Neural cell (in vitro differentiated cells): ENCODE measurements at regions not wholly inside any gene's neighbourhood (a gene's known extent, or its start where the extent isn't known, plus 50 kb on each side); places are given as distances from the start of the nearest gene placed in this dataset.

Experiments
- H2AFZ ChIP-seq: fragments of 200-600, 300-800 bp; sonication (generic), shearing (Covaris generic); 2 replicates; pipeline ENCODE4 v1.6.0; 2014; ENCODE audit warnings: low read depth, mild to moderate bottlenecking, antibody characterized with exemption, low read length, moderate library complexity
- H3F3A ChIP-seq: fragments of 200-600 bp; shearing (Covaris generic); 2 replicates; pipeline ENCODE4 v1.6.1; 2016; ENCODE audit warnings: mild to moderate bottlenecking, moderate library complexity, mixed read lengths, antibody characterized with exemption, low read length; ENCODE audit not compliant: insufficient read depth, poor library complexity, severe bottlenecking
- H3K27ac ChIP-seq: fragments of 200-600, 300-800 bp; sonication (generic), shearing (Covaris generic); 2 replicates; pipeline ENCODE4 v1.5.1; 2014; ENCODE audit warnings: mild to moderate bottlenecking, low read length, moderate library complexity
- H3K27me3 ChIP-seq: fragments of 300-800, 200-600 bp; sonication (generic), shearing (Covaris generic); 2 replicates; pipeline ENCODE4 v1.6.0; 2014; ENCODE audit warnings: mild to moderate bottlenecking, low read depth, low read length, moderate library complexity; ENCODE audit not compliant: insufficient read depth
- H3K36me3 ChIP-seq: fragments of 300-800, 200-600 bp; sonication (generic), shearing (Covaris generic); 2 replicates; pipeline ENCODE4 v1.5.1; 2014; ENCODE audit warnings: mild to moderate bottlenecking, antibody characterized with exemption, low read length, moderate library complexity; ENCODE audit not compliant: insufficient read depth
- H3K4me2 ChIP-seq: fragments of 300-800, 200-600 bp; sonication (generic), shearing (Covaris generic); 2 replicates; pipeline ENCODE4 v1.6.0; 2014; ENCODE audit warnings: mild to moderate bottlenecking, low read length
- H3K4me3 ChIP-seq: fragments of 300-800, 200-600 bp; sonication (generic), shearing (Covaris generic); 2 replicates; pipeline ENCODE4 v1.5.1; 2014; ENCODE audit warnings: mild to moderate bottlenecking, low read length, moderate library complexity
- H3K79me2 ChIP-seq: fragments of 200-600 bp; shearing (Covaris generic); replicated peaks from 2 replicates; pipeline ENCODE4 v1.6.0; 2014; ENCODE audit warnings: mild to moderate bottlenecking, low read length, moderate library complexity; ENCODE audit not compliant: insufficient read depth
- H3K9ac ChIP-seq: fragments of 300-800, 200-600 bp; sonication (generic), shearing (Covaris generic); 2 replicates; pipeline ENCODE4 v1.6.1; 2016; ENCODE audit warnings: mild to moderate bottlenecking, low read length, mixed read lengths
- H3K9me2 ChIP-seq: fragments of 200-600 bp; shearing (Covaris generic); 2 replicates; pipeline ENCODE4 v1.6.1; 2016; ENCODE audit warnings: mild to moderate bottlenecking, low read length, mixed read lengths; ENCODE audit not compliant: insufficient read depth
- H3K9me3 ChIP-seq: fragments of 200-600, 300-800 bp; sonication (generic), shearing (Covaris generic); 2 replicates; pipeline ENCODE4 v1.6.1; 2016; ENCODE audit warnings: mild to moderate bottlenecking, mixed run types, low read length, moderate library complexity, mixed read lengths
- H4K20me1 ChIP-seq: fragments of 200-600 bp; shearing (Covaris generic); 2 replicates; pipeline ENCODE4 v1.6.1; 2016; ENCODE audit warnings: mild to moderate bottlenecking, mixed run types; ENCODE audit not compliant: insufficient read depth
- EP300 ChIP-seq: fragments of 450-650 bp; conservative IDR thresholded peaks from 2 replicates; pipeline ENCODE4 v1.6.1; 2014; ENCODE audit warnings: antibody characterized with exemption, mild to moderate bottlenecking, moderate library complexity; ENCODE audit not compliant: poor library complexity, severe bottlenecking
- EZH2 ChIP-seq: fragments of 200-600, 300-800 bp; shearing (Covaris generic), sonication (generic); IDR thresholded peaks from 2 replicates; pipeline ENCODE4 v1.6.1; 2014; ENCODE audit warnings: antibody characterized with exemption, low read length, borderline replicate concordance, mild to moderate bottlenecking; ENCODE audit not compliant: insufficient read depth, poor library complexity, severe bottlenecking
- MXI1 ChIP-seq: fragments of 450-650 bp; conservative IDR thresholded peaks from 2 replicates; pipeline ENCODE4 v1.6.1; 2014; ENCODE audit warnings: antibody characterized with exemption, mild to moderate bottlenecking; ENCODE audit not compliant: poor library complexity, severe bottlenecking
- POLR2AphosphoS5 ChIP-seq: IDR thresholded peaks from 2 replicates; pipeline ENCODE4 v1.6.1; 2012
- RAD21 ChIP-seq: fragments of 450-650 bp; conservative IDR thresholded peaks from 2 replicates; pipeline ENCODE4 v1.6.1; 2014; ENCODE audit warnings: antibody characterized with exemption, mild to moderate bottlenecking, moderate library complexity
- SMC3 ChIP-seq: fragments of 450-650 bp; conservative IDR thresholded peaks from 2 replicates; pipeline ENCODE4 v1.6.1; 2014; ENCODE audit warnings: antibody characterized with exemption, mild to moderate bottlenecking, moderate library complexity; ENCODE audit not compliant: poor library complexity
- TAF1 ChIP-seq: IDR thresholded peaks from 2 replicates; pipeline ENCODE4 v1.6.1; 2012; ENCODE audit warnings: low read depth
- TF ChIP-seq, protein P1 (sequence below): IDR thresholded peaks from 2 replicates; pipeline ENCODE4 v1.6.1; 2012; ENCODE audit warnings: borderline replicate concordance
- TF ChIP-seq, protein P2 (sequence below): fragments of 450-650 bp; IDR thresholded peaks from 2 replicates; pipeline ENCODE4 v1.5.1; 2014; ENCODE audit warnings: antibody characterized with exemption, mild to moderate bottlenecking, moderate library complexity; ENCODE audit not compliant: poor library complexity, severe bottlenecking

GRCh38 chr9:15047028-15047551 lies 136.9 kb upstream of the FREM1 start:
- Histone ChIP-seq H3K9me3 (no peaks in the 10 kb centered on the region), H4K20me1 (no peaks in the 10 kb centered on the region), H2AFZ (no peak overlapping the region), H3K27me3 (no peaks in the 10 kb centered on the region), H3K36me3 (no peaks in the 10 kb centered on the region), H3K9ac (no peak overlapping the region), H3K4me3 (no peak overlapping the region), H3K27ac (no peak overlapping the region), H3K9me2 (no peaks in the 10 kb centered on the region), H3K4me2 (no peak overlapping the region), H3K79me2 (no peaks in the 10 kb centered on the region), H3F3A (no peaks in the 10 kb centered on the region)
- TF ChIP-seq, protein P1, sequence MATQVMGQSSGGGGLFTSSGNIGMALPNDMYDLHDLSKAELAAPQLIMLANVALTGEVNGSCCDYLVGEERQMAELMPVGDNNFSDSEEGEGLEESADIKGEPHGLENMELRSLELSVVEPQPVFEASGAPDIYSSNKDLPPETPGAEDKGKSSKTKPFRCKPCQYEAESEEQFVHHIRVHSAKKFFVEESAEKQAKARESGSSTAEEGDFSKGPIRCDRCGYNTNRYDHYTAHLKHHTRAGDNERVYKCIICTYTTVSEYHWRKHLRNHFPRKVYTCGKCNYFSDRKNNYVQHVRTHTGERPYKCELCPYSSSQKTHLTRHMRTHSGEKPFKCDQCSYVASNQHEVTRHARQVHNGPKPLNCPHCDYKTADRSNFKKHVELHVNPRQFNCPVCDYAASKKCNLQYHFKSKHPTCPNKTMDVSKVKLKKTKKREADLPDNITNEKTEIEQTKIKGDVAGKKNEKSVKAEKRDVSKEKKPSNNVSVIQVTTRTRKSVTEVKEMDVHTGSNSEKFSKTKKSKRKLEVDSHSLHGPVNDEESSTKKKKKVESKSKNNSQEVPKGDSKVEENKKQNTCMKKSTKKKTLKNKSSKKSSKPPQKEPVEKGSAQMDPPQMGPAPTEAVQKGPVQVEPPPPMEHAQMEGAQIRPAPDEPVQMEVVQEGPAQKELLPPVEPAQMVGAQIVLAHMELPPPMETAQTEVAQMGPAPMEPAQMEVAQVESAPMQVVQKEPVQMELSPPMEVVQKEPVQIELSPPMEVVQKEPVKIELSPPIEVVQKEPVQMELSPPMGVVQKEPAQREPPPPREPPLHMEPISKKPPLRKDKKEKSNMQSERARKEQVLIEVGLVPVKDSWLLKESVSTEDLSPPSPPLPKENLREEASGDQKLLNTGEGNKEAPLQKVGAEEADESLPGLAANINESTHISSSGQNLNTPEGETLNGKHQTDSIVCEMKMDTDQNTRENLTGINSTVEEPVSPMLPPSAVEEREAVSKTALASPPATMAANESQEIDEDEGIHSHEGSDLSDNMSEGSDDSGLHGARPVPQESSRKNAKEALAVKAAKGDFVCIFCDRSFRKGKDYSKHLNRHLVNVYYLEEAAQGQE, result no peak
- TF ChIP-seq TAF1 (no peak), POLR2AphosphoS5 (no peak), MXI1 (no peak), EZH2 (no peak), SMC3 (no peak), EP300 (no peak)
- TF ChIP-seq, protein P2, sequence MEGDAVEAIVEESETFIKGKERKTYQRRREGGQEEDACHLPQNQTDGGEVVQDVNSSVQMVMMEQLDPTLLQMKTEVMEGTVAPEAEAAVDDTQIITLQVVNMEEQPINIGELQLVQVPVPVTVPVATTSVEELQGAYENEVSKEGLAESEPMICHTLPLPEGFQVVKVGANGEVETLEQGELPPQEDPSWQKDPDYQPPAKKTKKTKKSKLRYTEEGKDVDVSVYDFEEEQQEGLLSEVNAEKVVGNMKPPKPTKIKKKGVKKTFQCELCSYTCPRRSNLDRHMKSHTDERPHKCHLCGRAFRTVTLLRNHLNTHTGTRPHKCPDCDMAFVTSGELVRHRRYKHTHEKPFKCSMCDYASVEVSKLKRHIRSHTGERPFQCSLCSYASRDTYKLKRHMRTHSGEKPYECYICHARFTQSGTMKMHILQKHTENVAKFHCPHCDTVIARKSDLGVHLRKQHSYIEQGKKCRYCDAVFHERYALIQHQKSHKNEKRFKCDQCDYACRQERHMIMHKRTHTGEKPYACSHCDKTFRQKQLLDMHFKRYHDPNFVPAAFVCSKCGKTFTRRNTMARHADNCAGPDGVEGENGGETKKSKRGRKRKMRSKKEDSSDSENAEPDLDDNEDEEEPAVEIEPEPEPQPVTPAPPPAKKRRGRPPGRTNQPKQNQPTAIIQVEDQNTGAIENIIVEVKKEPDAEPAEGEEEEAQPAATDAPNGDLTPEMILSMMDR, result no peak

- H3K79me2 ChIP-seq, result no peaks in the 10 kb centered on the region
- no peak overlapping the region for H3K4me3 ChIP-seq
- no peaks in the 10 kb centered on the region for H3K27me3 ChIP-seq
- H3K9ac ChIP-seq, result no peak overlapping the region
- H3K4me2 ChIP-seq, result no peak overlapping the region
- H3K9me3 ChIP-seq, result no peaks in the 10 kb centered on the region
- no peak overlapping the region for H3K27ac ChIP-seq
- H3F3A ChIP-seq, result no peaks in the 10 kb centered on the region
- no peaks in the 10 kb centered on the region for H3K9me2 ChIP-seq
- H2AFZ ChIP-seq, result no peak overlapping the region
- H3K36me3 ChIP-seq, result no peaks in the 10 kb centered on the region
- no peak for TF ChIP-seq TAF1
- TF ChIP-seq SMC3, result no peak
- no peaks in the 10 kb centered on the region for H4K20me1 ChIP-seq
Measured at GRCh38 chr9:15033316-15033715, 123.1 kb upstream of the FREM1 start.

GRCh38 chr9:15032860-15033259 lies 122.6 kb upstream of the FREM1 start:
- H3K4me3 ChIP-seq, result no peak overlapping the region
- H3K79me2 ChIP-seq, result no peaks in the 10 kb centered on the region
- no peak overlapping the region for H3K4me2 ChIP-seq
- H3K9me2 ChIP-seq, result no peaks in the 10 kb centered on the region
- H3K27ac ChIP-seq, result no peak overlapping the region
- H2AFZ ChIP-seq, result no peak overlapping the region
- no peaks in the 10 kb centered on the region for H3F3A ChIP-seq
- H3K27me3 ChIP-seq, result no peaks in the 10 kb centered on the region
- no peaks in the 10 kb centered on the region for H3K9me3 ChIP-seq
- TF ChIP-seq POLR2AphosphoS5, result no peak
- no peak for TF ChIP-seq MXI1
- TF ChIP-seq RAD21, result no peak
- TF ChIP-seq TAF1, result no peak
- TF ChIP-seq, protein P1, result no peak
- TF ChIP-seq EZH2, result no peak
- TF ChIP-seq SMC3, result no peak
- TF ChIP-seq EP300, result no peak
- TF ChIP-seq, protein P2, result no peak
- H4K20me1 ChIP-seq, result no peaks in the 10 kb centered on the region
- H3K36me3 ChIP-seq, result no peaks in the 10 kb centered on the region
- H3K9ac ChIP-seq, result no peak overlapping the region
